Left ventricle myocardium inferior (tissue), 1 donor: ENCODE measurements at regions not wholly inside any gene's neighbourhood (a gene's known extent, or its start where the extent isn't known, plus 50 kb on each side); places are given as distances from the start of the nearest gene placed in this dataset.

ENCODE experiments used
- DNase-seq: peaks from one replicate; pipeline ENCODE4 v3.0.0-alpha.2; 2020
- H3K27ac ChIP-seq: fragments of 200-600 bp; replicated peaks from 2 replicates; pipeline ENCODE4 v1.8.0; 2021
- H3K27me3 ChIP-seq: fragments of 200-600 bp; 2 replicates; pipeline ENCODE4 v1.8.0; 2021; ENCODE audit warnings: low read depth
- H3K36me3 ChIP-seq: fragments of 200-600 bp; 2 replicates; pipeline ENCODE4 v1.8.0; 2021
- H3K4me1 ChIP-seq: fragments of 200-600 bp; 2 replicates; pipeline ENCODE4 v1.8.0; 2021
- H3K4me3 ChIP-seq: fragments of 200-600 bp; 2 replicates; pipeline ENCODE4 v1.8.0; 2021; ENCODE audit warnings: mild to moderate bottlenecking, moderate library complexity
- H3K9me3 ChIP-seq: fragments of 200-600 bp; replicated peaks from 2 replicates; pipeline ENCODE4 v1.8.0; 2021
- intact Hi-C: fragments of 100-400 bp; cut with micrococcal nuclease; formaldehyde crosslinking; loops from one replicate; pipeline ENCODE4 v1.11.0; 2022
- TF ChIP-seq, protein P1 (sequence below): fragments of 200-600 bp; IDR thresholded peaks from 2 replicates; pipeline ENCODE4 v1.8.0; 2021; ENCODE audit warnings: antibody characterized with exemption, mild to moderate bottlenecking, borderline replicate concordance
- donor health status: DM: no; HTN: yes; CAD: no; lungs with severe emphysema.

DNA sequence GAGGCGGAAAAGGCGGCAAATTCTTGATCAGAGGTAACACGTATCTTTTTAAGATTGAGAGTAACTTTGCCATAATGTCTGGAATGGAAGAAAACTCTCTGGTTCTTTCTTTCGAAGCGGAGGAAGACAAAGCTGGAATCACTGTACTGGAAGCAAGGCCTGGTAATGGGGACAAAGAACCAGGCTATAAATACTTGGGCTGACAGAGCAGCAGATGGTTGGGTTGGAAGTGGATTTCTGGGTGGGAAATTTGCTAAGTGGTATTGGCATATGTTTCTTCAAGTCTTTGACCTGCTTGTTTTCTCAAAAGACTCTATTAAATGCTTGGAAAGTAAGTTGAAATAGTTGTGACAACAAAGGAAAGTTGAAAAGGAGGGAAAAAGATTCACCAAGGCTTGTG, 87.3 kb upstream of the SFMBT2 start:
- no peak overlapping the region for H3K4me3 ChIP-seq
- TF ChIP-seq, protein P1, sequence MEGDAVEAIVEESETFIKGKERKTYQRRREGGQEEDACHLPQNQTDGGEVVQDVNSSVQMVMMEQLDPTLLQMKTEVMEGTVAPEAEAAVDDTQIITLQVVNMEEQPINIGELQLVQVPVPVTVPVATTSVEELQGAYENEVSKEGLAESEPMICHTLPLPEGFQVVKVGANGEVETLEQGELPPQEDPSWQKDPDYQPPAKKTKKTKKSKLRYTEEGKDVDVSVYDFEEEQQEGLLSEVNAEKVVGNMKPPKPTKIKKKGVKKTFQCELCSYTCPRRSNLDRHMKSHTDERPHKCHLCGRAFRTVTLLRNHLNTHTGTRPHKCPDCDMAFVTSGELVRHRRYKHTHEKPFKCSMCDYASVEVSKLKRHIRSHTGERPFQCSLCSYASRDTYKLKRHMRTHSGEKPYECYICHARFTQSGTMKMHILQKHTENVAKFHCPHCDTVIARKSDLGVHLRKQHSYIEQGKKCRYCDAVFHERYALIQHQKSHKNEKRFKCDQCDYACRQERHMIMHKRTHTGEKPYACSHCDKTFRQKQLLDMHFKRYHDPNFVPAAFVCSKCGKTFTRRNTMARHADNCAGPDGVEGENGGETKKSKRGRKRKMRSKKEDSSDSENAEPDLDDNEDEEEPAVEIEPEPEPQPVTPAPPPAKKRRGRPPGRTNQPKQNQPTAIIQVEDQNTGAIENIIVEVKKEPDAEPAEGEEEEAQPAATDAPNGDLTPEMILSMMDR = no peak
- peaks cover 21% of the 10 kb centered on the region for H3K27me3 ChIP-seq
- DNase-seq = no peak
- no peak overlapping the region for H3K27ac ChIP-seq
- H3K9me3 ChIP-seq = peaks cover 6% of the 10 kb centered on the region
- intact Hi-C loops = no loop called here
- no peaks in the 10 kb centered on the region for H3K36me3 ChIP-seq
- H3K4me1 ChIP-seq = no peaks in the 10 kb centered on the region

DNA sequence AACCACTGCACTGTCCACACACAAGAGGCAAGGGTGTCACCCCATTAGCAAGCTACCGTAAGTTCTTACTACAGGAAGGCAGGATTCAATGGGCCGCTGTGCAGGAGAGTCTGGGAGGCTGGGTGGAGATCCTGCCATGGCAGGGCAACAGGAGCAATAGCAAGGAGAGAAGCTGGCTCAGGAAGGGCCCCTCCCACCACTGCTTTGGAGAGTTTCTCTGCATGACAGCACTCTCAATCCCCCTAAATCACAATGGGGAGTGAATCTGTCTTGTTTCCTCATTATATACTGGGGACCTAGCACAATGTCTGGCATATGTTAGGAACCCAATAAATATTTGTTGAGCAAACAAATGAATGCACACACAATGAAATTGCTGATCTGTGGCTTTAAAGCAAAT, 83.2 kb upstream of the SFMBT2 start:
- Histone ChIP-seq H3K27me3 (peaks cover 17% of the 10 kb centered on the region), H3K4me1 (peaks cover 6% of the 10 kb centered on the region), H3K27ac (no peak overlapping the region), H3K4me3 (no peak overlapping the region), H3K36me3 (no peaks in the 10 kb centered on the region), H3K9me3 (no peaks in the 10 kb centered on the region)
- intact Hi-C loops = no loop called here
- TF ChIP-seq, protein P1 = no peak
- DNase-seq = no peak

DNA sequence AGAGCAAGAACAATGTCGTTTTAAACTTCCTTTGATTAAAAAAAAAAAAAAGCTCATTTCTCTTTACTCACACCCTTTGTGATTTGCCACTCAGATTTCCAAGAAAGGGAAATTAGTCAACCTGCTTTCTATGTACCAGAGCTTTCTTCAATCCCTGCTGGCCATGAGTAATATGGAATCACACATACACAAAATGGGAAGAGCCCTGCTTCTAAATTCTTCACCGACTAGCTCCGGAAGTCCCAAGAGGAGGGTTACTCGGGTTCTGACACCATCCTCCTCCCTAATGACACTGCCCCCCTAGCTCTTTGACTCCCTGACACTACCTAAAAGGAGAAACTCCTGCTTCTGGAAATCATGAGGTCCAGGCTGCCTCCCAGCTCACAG, 81.8 kb upstream of the SFMBT2 start:
- Histone ChIP-seq H3K27ac (no peak overlapping the region), H3K4me1 (peaks cover 19% of the 10 kb centered on the region), H3K9me3 (no peaks in the 10 kb centered on the region), H3K27me3 (peaks cover 17% of the 10 kb centered on the region), H3K36me3 (no peaks in the 10 kb centered on the region), H3K4me3 (no peak overlapping the region)
- intact Hi-C loops = no loop called here
- DNase-seq = no peak
- TF ChIP-seq, protein P1 = no peak

DNA sequence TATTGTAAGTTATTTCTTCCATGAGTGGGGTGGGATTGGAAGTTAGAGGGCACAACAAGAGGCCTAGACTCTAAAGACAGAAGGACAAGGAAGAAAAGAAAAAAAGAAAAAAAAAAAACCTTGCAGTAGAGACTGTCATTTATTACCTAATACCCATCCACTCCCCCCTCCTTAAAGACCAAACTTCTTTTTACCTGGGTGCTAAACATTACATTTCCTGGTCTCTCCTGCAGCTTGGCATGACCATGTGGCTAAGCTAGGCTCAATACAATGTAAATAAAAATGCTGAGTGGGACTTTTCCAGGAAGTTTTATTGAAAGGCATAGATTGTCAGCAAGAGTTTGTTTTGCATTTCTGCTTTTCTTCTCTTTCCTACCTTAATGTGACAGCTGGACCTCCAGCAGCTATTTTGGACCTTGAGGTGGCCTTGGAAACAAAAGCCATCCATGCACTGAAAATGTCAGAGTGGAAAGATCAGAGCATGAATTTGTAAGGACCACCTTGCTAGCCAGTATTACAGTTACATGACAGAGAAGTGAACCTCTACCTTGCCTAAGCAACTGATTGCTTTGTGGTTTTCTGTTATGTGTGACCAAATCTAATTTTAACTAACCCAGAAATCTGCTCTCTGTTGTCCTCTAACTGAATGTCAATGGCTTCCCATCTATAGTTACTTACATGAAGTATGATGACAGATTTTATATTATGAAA, 81.3 kb upstream of the SFMBT2 start:
- peaks cover 17% of the 10 kb centered on the region for H3K27me3 ChIP-seq
- H3K4me1 ChIP-seq = peaks cover 22% of the 10 kb centered on the region
- intact Hi-C loops = no loop called here
- no peaks in the 10 kb centered on the region for H3K9me3 ChIP-seq
- H3K27ac ChIP-seq = no peak overlapping the region
- DNase-seq = no peak
- H3K4me3 ChIP-seq = no peak overlapping the region
- TF ChIP-seq, protein P1 = no peak
- H3K36me3 ChIP-seq = no peaks in the 10 kb centered on the region

DNA sequence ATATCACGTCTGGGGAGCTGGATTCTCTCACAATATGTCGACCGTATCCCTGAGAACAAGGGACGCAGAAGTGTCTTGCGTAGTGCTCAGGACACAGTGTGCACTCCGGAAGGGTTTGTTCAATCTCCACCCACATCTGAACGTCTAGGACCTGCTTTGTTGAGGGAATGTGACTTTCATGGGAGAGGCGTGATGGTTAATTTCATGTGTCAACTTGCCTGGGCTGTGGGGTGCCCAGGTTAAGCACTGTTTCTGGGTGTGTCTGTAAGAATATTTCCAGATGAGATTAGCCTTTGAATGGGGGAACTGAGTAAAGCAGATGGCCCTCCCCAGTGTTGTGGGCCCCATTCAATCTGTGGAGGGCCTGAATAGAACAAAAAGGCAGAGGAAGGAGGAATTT, 80.4 kb upstream of the SFMBT2 start:
- TF ChIP-seq, protein P1 = no peak
- peaks cover 20% of the 10 kb centered on the region for H3K27me3 ChIP-seq
- no peak for DNase-seq
- H3K4me1 ChIP-seq = peaks cover 27% of the 10 kb centered on the region
- no peaks in the 10 kb centered on the region for H3K36me3 ChIP-seq
- intact Hi-C loops = no loop called here
- H3K27ac ChIP-seq = no peak overlapping the region
- no peaks in the 10 kb centered on the region for H3K9me3 ChIP-seq
- no peak overlapping the region for H3K4me3 ChIP-seq
